AG20443 (cell line): ENCODE measurements at regions not wholly inside any gene's neighbourhood (a gene's known extent, or its start where the extent isn't known, plus 50 kb on each side); places are given as distances from the start of the nearest gene placed in this dataset.
"Not testable (repeated sequence)": the region's sequence is repeated elsewhere in the genome, so short reads cannot be mapped to it uniquely, and the experiment has no call there.

Source experiments
- DNase-seq: peaks from one replicate; pipeline ENCODE4 v3.0.0; 2012; ENCODE audit warnings: low spot score, mixed read lengths

DNA sequence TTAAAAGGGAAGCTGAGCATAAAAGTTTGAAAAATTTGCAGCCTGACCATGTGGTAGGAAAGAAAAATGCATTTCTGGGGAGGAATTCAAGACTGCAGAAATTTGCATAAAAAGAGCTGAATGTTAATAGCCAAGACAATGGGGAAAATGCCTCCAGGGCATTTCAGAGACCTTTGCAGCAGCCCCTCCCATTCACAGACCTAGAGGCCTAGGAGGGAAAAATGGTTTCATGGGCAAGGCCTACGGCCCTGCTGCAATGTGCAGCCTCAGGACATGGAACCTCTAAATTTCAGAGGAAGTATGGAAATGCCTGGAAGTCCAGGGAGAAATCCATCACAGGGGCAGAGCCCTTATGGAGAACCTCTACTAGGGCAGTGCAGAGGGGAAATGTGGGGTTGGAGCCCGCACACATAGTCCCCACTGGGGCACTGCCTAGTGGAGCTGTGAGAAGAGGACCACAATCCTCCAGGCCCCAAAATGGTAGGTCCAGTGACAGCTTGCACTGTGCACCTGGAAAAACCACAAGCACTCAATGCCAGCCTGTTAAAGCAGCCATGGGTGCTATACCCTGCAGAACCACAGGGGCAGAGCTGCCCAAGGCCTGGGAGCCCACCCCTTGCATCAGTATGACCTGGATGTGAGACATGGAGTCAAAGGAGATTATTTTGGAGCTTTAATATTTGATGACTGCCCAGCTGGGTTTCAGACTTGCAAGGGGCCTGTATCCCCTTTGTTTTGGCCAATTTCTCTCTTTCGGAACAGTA, 243.8 kb downstream of the DNAJB9 start:
- DNase-seq, result no peak

DNA sequence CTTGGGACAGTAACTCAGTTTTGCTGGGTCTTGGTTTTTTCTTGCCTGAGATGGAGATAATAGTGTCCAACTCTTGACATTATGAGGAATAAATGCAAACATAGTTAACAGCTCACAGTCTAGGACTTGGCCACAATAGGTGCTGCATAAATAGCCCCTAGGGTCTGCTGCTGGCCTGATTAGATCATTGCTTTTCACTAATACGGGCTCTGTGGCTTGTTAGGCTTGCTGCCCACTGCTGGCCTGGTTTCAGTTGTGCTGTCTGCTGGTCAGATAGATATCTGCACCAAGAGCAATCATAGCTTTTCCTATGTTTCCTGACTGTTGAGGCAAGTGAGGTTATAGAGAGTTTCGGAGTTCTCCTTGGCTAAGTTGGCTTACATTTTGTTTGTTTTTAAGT, 246.1 kb downstream of the DNAJB9 start:
- no peak for DNase-seq

GRCh38 chr7:108818742-108819141, 249.1 kb downstream of the DNAJB9 start:
- DNase-seq, result no peak

DNA sequence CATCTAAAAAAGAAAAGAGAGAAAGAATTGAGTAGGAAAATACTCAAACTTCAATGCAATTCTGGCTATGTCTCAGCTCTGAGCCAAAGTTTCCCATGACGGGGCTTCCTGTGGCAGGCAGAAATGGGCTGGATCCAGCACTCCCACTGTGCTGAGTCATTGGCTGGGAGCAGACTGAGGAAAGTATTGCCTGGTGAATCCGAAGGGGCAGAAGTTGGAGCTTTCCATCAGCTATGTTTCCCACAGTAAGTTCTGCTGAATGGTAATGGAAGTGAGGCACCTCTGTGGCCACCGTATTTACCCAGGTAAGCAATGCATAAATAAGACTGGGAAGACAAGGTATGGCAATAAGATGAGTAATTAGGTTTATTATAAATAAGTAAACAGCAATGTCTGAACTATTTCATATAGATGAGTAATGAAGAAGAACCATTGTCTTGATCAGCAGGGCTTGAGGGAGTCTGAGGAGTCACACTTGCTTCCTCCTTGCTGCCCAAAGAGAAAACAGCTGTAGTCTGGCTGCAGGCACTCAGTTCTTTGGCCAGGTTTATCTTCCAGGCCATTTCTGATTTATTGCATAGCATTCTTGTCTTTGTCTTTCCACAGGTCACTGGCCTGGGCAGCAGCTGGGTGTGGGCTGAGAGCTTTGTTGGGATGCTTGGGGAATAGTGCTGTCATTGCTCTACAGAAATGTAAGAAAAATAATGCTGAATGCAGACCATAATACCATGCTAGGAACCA, 255.3 kb downstream of the DNAJB9 start:
- peak; percentile 7 for DNase-seq

GRCh38 chr7:108825581-108825909, 255.9 kb downstream of the DNAJB9 start:
- DNase-seq, result no peak

DNA sequence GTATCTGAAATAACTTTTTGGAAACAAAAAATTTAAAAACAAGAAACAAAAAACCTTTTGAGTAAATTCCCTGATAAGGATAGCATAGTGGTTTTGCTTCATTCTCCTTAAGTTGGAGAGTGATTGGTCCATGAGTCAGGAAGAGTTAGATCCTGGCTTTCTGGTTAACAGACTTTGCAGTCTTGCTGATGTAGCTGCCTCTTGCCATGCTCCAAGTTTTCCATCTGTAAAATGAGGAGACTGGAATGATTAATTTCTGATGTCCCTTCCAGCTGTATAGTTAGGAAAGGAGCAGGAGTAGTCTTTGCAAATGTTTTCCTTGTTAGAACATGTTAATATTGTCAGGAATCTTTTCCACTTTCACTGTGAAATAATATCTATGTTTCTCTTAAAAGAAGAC, 266.6 kb downstream of the DNAJB9 start:
- DNase-seq, result no peak

GRCh38 chr7:108838198-108838597, 268.5 kb downstream of the DNAJB9 start:
- no peak for DNase-seq

- DNase-seq, result no peak
These were observed 269.4 kb downstream of the DNAJB9 start for GRCh38 chr7:108839076-108839475.

DNA sequence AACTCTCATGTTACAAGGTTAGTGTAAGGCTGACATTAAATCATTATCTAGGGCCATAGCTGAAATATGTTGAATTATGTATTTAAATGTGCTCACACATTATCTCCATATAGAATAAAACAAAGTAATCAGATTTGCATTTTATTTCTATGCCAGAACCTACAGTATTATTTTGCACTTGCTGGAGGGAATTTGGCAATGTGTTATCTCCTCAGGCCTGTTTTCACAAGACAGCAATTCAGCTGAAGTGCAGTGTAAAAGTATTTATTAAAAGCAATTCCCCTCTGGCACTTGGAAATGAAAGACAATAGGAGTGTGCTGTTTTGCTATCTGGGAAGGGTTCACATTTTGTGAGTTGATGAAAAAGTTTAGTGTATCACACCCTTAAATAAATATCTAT, 276.3 kb downstream of the DNAJB9 start:
- no peak for DNase-seq

DNA sequence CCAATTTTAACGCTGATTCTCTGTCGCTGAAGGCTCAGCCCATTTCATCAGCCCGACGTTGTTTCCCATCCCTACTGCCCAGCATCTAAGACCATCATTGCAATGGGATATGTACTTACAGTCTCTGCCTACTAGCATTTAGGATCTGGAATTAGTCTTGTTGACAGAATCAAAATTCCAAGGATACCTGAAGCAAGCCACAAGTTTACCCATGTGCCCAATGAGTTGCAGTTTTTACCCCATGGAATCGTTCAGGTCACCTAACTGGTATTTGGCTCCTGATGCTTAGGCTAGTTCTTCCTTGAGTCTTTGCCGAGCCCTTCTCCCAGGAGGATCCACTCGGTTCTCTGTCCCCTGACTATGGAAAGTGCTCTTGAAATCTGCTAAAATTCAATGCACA, 276.8 kb downstream of the DNAJB9 start:
- no peak for DNase-seq

DNA sequence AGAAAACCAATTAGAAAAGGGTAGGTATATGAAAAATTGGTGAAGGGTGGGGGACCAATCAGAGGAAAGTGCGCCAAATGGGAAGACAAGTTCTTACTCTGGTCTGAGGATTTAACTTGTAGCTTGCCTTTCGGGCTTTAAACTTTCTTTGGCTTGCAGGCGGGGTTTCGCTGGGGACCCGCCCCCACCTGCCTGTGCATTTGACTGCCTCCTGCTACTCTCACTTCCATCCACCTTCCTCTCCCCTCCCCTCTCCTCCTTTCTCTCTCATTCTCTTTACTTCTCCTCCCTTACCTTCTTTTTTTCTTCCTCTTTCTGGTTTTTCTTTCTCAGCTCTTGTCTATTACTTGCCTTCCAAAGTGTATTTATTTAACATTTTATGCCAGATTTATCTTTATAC, 278.8 kb downstream of the DNAJB9 start:
- DNase-seq, result no peak

GRCh38 chr7:108860615-108861014, 290.9 kb downstream of the DNAJB9 start:
- no peak for DNase-seq

GRCh38 chr7:108861071-108861470, 291.4 kb downstream of the DNAJB9 start:
- DNase-seq, result no peak

DNA sequence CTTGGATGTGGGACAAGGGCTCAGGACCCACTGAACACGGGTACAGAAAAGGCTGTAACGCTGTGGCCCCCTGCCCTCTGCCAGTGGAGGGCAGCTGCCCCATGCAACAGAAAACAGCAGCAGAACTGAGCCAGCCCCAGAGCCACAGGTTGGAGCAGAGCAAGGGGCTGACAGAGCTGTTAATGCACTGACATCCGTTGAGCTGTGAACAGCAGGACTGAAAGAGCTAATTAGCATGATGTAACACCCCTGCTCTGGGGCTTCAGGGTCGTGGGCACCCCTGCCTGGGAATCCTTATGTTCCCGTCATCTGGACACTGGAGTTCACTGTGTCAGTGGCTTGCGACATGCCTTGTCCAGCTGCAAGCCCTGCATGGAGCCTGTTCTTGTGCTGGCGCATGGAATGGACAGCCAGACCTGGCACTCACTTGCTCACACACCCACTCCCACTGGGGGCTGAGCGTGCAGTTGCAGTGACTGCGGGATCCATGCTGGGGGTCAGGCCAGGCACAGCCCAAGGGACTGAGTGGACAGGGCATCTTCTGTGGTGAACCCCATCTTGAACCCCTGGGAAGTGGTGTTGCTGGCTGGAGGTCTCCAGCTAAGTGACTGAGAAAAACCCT, 293.7 kb downstream of the DNAJB9 start:
- DNase-seq, result peak; percentile 6

DNA sequence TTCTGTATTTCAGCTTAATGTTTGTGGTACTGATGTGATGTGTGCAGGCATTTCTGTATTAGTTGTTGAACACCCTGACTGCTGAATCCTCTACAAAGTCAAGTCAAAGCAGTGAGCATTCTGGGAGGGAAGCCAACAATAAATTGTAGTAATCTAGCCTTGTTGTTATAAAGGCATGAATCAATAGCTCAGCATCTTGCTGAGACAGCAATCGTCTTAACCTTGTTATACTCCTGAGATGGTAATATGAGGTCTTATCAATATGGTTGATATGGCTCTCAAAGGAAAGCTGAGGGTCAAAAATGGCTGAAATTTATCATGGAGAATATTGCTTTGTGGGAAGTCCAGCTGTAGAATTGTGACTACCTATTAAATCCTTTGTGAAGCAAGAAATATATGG, 299.4 kb downstream of the DNAJB9 start:
- no peak for DNase-seq

DNA sequence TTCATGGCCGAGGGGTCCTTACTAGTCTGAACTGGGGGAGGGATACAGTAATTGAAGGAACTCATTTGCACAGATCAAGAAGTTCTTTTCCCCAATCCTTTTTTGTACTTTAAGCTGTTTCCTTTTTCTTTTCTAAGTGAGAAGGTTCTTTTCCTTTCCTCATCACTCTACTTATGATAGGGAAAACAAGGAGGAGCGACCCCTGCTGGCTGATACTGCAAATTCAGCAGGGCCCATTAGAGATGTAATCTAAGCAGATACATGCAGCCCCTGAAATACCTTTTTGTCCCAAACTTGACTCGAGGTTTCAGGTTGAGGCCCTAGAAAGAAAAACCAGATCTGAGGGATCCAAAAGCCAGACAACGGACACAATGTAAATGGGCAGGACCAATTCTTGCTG, 305.5 kb downstream of the DNAJB9 start:
- DNase-seq, result no peak

DNA sequence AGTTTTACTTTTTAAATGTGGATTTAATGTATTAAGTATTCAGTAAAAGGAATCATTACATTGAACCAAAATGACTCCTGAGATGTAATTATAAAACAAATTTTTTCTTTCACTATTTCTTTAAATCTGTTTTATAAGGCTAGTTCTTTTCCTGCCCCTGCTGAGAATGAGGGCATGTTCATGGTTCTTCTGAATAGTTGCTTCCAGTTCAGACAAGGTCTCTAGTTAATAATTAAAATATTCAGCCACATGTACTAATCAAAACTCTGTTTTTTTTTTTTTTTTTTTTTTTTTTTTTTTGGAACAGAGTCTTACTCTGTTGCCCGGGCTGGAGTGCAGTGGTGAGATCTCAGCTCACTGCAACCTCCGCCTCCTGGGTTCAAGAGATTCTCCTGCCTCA, 321.2 kb downstream of the DNAJB9 start:
- DNase-seq, result no peak

DNA sequence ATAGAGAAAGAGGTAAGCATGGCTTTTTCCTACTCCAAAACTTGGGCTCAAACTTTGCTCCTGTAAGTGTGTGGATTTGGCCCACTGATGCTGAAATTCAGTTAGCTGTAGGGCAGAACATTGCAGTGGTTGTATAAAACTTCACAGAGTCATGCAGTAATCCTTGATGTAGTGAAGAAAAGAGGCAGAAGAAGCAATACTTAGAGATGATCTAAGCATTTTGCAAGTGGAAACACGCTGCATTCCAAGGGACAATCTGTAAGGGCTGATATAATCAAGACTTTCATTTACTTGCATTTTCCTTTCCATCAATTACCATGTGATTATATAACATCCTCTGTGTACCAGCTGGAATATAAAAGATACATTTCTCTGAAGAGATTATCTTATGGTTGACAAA, 338.8 kb downstream of the DNAJB9 start:
- no peak for DNase-seq

DNA sequence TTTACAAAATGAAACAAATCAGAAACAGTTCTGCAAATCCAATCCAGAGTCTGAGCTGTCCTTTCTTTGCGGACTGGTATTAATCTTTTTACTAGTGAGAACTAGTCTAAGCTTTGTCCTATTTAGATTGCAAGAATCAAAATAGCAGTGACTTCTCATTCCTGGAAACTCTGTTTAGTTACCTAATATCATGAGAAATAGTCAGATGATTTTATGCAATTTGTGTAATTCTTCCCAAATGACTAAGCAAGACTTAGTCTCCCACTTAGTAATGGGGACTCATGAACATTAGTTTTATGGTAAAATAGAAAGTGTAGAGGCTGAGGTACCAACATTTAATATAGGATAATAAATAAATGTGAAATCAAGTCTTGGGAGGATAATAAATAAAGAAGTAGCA, 341.3 kb downstream of the DNAJB9 start:
- no peak for DNase-seq

DNA sequence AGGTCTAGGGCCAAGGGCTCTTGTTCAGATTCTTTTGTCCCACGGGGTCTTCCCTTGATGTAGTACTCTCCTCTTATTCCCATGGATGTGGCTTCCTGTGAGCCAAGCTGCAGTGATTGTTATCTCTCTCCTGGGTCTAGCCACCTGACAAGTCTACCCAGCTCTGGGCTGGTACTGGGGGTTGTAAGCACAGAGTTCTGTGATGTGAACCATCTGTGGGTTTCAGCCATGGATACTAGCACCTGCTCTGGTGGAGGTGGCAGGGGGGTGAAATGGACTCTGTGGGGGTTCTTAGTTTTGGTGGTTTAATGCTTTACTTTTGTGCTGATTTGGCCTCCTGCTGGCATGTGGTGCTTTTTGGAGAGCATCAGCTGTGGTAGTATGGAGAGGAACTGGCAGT, 350.8 kb downstream of the DNAJB9 start:
- no peak for DNase-seq

- not testable (repeated sequence) for DNase-seq
These were observed 373.4 kb downstream of the DNAJB9 start for GRCh38 chr7:108943048-108943447.

- DNase-seq, result no peak
These were observed 377.9 kb downstream of the DNAJB9 start for GRCh38 chr7:108947526-108947925.

DNA sequence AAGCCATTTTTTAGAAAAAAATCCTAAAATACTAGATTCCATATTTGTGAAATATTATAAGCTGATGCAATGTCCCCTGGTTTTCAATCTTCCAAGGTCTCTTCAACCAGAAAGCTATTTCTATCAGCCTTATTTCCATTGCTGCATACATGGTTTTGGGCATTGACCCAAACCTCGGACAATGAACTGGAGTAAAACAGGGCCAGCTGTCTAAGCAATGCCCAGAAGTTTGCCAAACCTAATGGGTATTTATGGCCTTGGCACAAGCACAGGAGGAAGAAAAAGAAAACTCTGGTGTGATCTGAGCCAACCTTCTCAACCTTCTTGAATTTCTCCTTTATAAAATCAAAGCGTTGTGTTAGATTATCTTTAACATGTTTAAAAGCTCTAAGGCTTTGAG, 402.3 kb downstream of the DNAJB9 start:
- DNase-seq, result no peak
